BLaER1 (cell line): ENCODE measurements at regions not wholly inside any gene's neighbourhood (a gene's known extent, or its start where the extent isn't known, plus 50 kb on each side); places are given as distances from the start of the nearest gene placed in this dataset.
"Not testable (repeated sequence)": the region's sequence is repeated elsewhere in the genome, so short reads cannot be mapped to it uniquely, and the experiment has no call there.

Experiments
- H3K27ac ChIP-seq: shearing (Covaris generic); formaldehyde crosslinking; 2 replicates; pipeline ENCODE4 v1.8.1; 2022
- H3K27me3 ChIP-seq: shearing (Covaris generic); formaldehyde crosslinking; 2 replicates; pipeline ENCODE4 v1.8.1; 2022
- H3K36me3 ChIP-seq: shearing (Covaris generic); formaldehyde crosslinking; 2 replicates; pipeline ENCODE4 v1.8.1; 2022
- H3K4me1 ChIP-seq: shearing (Covaris generic); formaldehyde crosslinking; 2 replicates; pipeline ENCODE4 v1.8.1; 2022
- H3K4me2 ChIP-seq: shearing (Covaris generic); formaldehyde crosslinking; 2 replicates; pipeline ENCODE4 v1.8.1; 2022
- H3K4me3 ChIP-seq: shearing (Covaris generic); formaldehyde crosslinking; 2 replicates; pipeline ENCODE4 v1.8.1; 2022
- H3K9ac ChIP-seq: shearing (Covaris generic); formaldehyde crosslinking; 2 replicates; pipeline ENCODE4 v1.8.1; 2022
- H3K9me3 ChIP-seq: shearing (Covaris generic); formaldehyde crosslinking; 2 replicates; pipeline ENCODE4 v1.8.1; 2022
- H4K20me1 ChIP-seq: shearing (Covaris generic); formaldehyde crosslinking; 2 replicates; pipeline ENCODE4 v1.8.1; 2022
- Cebpa-rat ChIP-seq: shearing (Covaris generic); IDR thresholded peaks from 2 replicates; pipeline ENCODE4 v1.8.1; 2022

GRCh38 chrX:7596822-7597221 lies 246.1 kb upstream of the VCX start:
- peaks cover 7% of the 10 kb centered on the region for H3K9me3 ChIP-seq
- H3K27ac ChIP-seq: no peak overlapping the region
- H4K20me1 ChIP-seq: no peaks in the 10 kb centered on the region
- H3K4me1 ChIP-seq: peaks cover 20% of the 10 kb centered on the region
- no peak overlapping the region for H3K9ac ChIP-seq
- no peak overlapping the region for H3K4me3 ChIP-seq
- no peak for TF ChIP-seq Cebpa-rat
- no peaks in the 10 kb centered on the region for H3K36me3 ChIP-seq
- no peaks in the 10 kb centered on the region for H3K27me3 ChIP-seq
- peak overlapping the region; percentile 5; the same call in 1 of the 2 replicates for H3K4me2 ChIP-seq

- not testable (repeated sequence) for H3K4me3 ChIP-seq, H4K20me1 ChIP-seq, H3K9ac ChIP-seq, H3K27ac ChIP-seq, H3K4me2 ChIP-seq, H3K36me3 ChIP-seq, H3K9me3 ChIP-seq, H3K27me3 ChIP-seq
- peaks cover 16% of the 10 kb centered on the region for H3K4me1 ChIP-seq
Measured at GRCh38 chrX:7593370-7593769, 249.6 kb upstream of the VCX start.

DNA sequence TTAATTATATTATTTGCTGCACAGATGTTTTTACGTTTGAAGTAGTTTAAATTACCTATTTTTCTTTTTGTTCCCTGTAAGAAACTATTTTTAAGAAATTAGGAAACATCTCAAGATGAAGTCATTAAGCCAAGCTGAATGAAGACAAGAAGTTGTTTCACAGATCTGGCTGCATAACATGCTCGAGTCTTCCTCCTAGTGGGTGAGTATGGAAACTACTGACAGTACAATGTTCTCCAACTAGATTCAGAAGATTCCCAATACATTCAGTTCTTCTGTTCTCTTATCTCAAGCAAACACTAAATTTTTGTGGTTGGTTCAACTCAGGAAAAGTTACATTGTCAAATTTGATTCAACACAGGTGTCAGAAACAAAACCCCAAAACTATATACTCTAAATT lies 256.8 kb upstream of the VCX start:
- Histone ChIP-seq H3K27me3 (no peaks in the 10 kb centered on the region), H3K9me3 (no peaks in the 10 kb centered on the region), H3K27ac (no peak overlapping the region), H3K4me2 (no peak overlapping the region), H3K36me3 (no peaks in the 10 kb centered on the region), H3K4me1 (peaks cover 10% of the 10 kb centered on the region; the same call in 1 of the 2 replicates), H3K4me3 (no peak overlapping the region), H4K20me1 (no peaks in the 10 kb centered on the region), H3K9ac (no peak overlapping the region)
- no peak for TF ChIP-seq Cebpa-rat

DNA sequence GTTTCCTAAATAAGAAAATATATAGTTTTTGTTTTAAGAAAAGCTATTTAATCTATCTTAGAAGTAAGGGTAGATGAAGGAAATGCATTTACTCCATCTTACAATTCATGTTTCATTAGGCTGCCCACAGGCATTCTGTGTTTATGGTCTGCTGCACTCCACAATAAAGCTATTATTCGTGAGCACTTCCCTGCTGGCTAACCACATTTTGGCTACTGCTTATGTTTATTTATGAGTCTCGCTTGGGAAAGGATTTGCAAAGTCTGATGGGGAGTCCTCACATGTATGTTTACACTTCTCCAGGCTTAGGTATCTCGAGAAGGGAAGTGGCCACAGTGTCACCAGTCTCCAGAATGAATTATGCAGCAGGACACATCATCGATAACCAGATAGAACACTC lies 260.8 kb upstream of the VCX start:
- no peak overlapping the region for H3K27ac ChIP-seq
- H3K27me3 ChIP-seq: no peaks in the 10 kb centered on the region
- peaks cover 10% of the 10 kb centered on the region; the same call in 1 of the 2 replicates for H3K4me1 ChIP-seq
- H3K4me3 ChIP-seq: no peak overlapping the region
- no peaks in the 10 kb centered on the region for H4K20me1 ChIP-seq
- no peaks in the 10 kb centered on the region for H3K36me3 ChIP-seq
- H3K9me3 ChIP-seq: no peaks in the 10 kb centered on the region
- peak overlapping the region; percentile 4; the same call in 1 of the 2 replicates for H3K4me2 ChIP-seq
- no peak overlapping the region for H3K9ac ChIP-seq
- no peak for TF ChIP-seq Cebpa-rat

- no peak overlapping the region for H3K4me2 ChIP-seq
- no peak for TF ChIP-seq Cebpa-rat
- H3K27me3 ChIP-seq: no peaks in the 10 kb centered on the region
Measured at GRCh38 chrX:7580127-7580526, 262.8 kb upstream of the VCX start.

GRCh38 chrX:7574325-7574724 lies 268.6 kb upstream of the VCX start:
- Histone ChIP-seq H3K27me3 (no peaks in the 10 kb centered on the region), H3K36me3 (no peaks in the 10 kb centered on the region), H3K9ac (no peak overlapping the region), H3K9me3 (no peaks in the 10 kb centered on the region), H3K4me2 (no peak overlapping the region), H4K20me1 (no peaks in the 10 kb centered on the region), H3K27ac (no peak overlapping the region), H3K4me1 (no peaks in the 10 kb centered on the region), H3K4me3 (no peak overlapping the region)
- no peak for TF ChIP-seq Cebpa-rat

More at GRCh38 chrX:7580127-7580526, 262.8 kb upstream of the VCX start:
- Histone ChIP-seq H3K4me1 (peaks cover 10% of the 10 kb centered on the region; the same call in 1 of the 2 replicates), H3K36me3 (no peaks in the 10 kb centered on the region), H3K27ac (no peak overlapping the region), H3K9me3 (no peaks in the 10 kb centered on the region), H4K20me1 (no peaks in the 10 kb centered on the region), H3K9ac (no peak overlapping the region), H3K4me3 (no peak overlapping the region)

GRCh38 chrX:7570432-7571029 lies 272.4 kb upstream of the VCX start:
- H3K27me3 ChIP-seq: no peaks in the 10 kb centered on the region
- no peaks in the 10 kb centered on the region for H3K36me3 ChIP-seq
- H4K20me1 ChIP-seq: no peaks in the 10 kb centered on the region
- H3K4me2 ChIP-seq: no peak overlapping the region
- no peak overlapping the region for H3K9ac ChIP-seq
- H3K27ac ChIP-seq: no peak overlapping the region
- H3K9me3 ChIP-seq: no peaks in the 10 kb centered on the region
- TF ChIP-seq Cebpa-rat: no peak
- no peak overlapping the region for H3K4me3 ChIP-seq
- no peaks in the 10 kb centered on the region for H3K4me1 ChIP-seq

GRCh38 chrX:7568597-7568996 lies 274.4 kb upstream of the VCX start:
- H3K36me3 ChIP-seq: no peaks in the 10 kb centered on the region
- H3K4me1 ChIP-seq: no peaks in the 10 kb centered on the region
- no peaks in the 10 kb centered on the region for H3K9me3 ChIP-seq
- H3K4me3 ChIP-seq: no peak overlapping the region
- TF ChIP-seq Cebpa-rat: no peak
- H3K9ac ChIP-seq: no peak overlapping the region
- no peak overlapping the region for H3K27ac ChIP-seq
- no peak overlapping the region for H3K4me2 ChIP-seq
- H4K20me1 ChIP-seq: no peaks in the 10 kb centered on the region
- H3K27me3 ChIP-seq: no peaks in the 10 kb centered on the region

DNA sequence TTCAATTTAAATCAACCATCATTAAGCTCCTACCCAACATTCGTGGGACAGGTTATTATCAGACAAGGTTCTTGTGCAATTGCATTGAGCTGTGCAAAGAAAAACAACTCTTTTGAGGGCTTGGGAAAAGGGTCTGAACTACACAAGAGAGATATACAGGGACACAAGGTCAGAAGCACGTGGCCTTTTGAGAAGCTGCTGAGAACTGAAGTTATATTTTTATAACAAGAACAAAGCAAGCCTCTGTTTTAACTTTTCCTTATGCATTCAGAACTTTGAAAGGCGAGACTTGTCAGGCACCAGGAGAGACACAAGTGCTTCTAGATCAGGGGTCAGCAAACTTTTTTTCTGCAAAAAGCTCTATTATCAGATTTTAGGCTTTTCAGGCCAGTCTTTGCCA lies 274.8 kb upstream of the VCX start:
- Histone ChIP-seq H3K4me1 (no peaks in the 10 kb centered on the region), H3K27me3 (no peaks in the 10 kb centered on the region), H3K36me3 (no peaks in the 10 kb centered on the region), H3K27ac (no peak overlapping the region), H3K4me2 (no peak overlapping the region), H3K4me3 (no peak overlapping the region), H3K9me3 (no peaks in the 10 kb centered on the region), H4K20me1 (no peaks in the 10 kb centered on the region), H3K9ac (no peak overlapping the region)
- TF ChIP-seq Cebpa-rat: no peak

GRCh38 chrX:7552760-7553159 lies 290.2 kb upstream of the VCX start:
- Histone ChIP-seq H3K4me3 (no peak overlapping the region), H3K9ac (no peak overlapping the region), H3K4me1 (no peaks in the 10 kb centered on the region), H3K27me3 (no peaks in the 10 kb centered on the region), H3K27ac (no peak overlapping the region), H3K36me3 (no peaks in the 10 kb centered on the region), H3K4me2 (no peak overlapping the region), H4K20me1 (no peaks in the 10 kb centered on the region), H3K9me3 (no peaks in the 10 kb centered on the region)
- no peak for TF ChIP-seq Cebpa-rat

DNA sequence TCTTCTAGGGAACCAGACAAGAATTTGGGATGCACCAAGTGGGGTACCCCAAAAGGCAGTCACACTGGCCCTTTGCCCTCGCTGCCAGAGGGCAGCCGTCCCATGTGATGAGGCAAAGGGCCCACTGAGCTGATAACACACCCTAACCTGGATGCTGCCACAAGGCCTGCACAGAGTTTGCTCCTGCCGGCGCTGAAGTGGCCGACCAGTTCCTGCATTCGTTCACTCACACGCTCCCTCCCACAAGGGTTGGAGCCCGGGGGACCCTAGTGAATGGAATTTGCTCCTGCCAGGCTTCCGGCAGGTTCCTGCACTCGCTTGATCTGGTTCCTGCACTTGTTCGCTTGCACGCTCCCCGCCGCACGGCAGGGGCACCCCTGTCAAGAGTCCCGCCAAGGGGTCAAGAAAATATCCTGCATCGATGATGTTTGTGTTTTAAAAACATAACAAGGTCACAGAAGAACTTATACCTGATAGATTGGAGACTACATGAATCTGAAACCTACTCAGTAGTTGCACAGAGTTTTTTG lies 296.4 kb upstream of the VCX start:
- H3K27ac ChIP-seq: no peak overlapping the region
- no peak overlapping the region for H3K4me2 ChIP-seq
- no peaks in the 10 kb centered on the region for H3K36me3 ChIP-seq
- no peaks in the 10 kb centered on the region for H4K20me1 ChIP-seq
- H3K9me3 ChIP-seq: no peaks in the 10 kb centered on the region
- no peak overlapping the region for H3K4me3 ChIP-seq
- H3K9ac ChIP-seq: no peak overlapping the region
- H3K27me3 ChIP-seq: no peaks in the 10 kb centered on the region
- no peak for TF ChIP-seq Cebpa-rat
- H3K4me1 ChIP-seq: no peaks in the 10 kb centered on the region
